ENCODE measurements at regions not wholly inside any gene's neighbourhood (a gene's known extent, or its start where the extent isn't known, plus 50 kb on each side); places are given as distances from the start of the nearest gene placed in this dataset.

DNA sequence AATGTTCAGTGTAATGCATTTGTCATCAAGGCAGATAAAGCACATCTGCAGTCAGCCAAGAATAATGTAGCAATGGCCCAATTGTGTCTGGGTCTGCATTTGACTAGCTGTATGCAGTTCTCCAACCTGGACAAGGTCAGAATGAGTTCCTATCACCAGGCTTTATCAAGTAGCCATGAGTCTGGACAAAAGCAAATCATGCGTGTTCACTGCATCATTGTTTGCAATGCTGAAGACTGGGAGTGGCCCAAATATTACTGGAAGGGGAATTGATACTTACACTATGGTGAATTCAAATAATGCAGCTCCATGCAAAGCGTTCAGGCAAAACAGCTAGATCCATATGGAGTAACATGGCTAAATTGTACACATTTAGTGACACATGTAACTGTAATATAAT, 250.9 kb downstream of the TOX3 start (continued):
- TF ChIP-seq, protein P1, sequence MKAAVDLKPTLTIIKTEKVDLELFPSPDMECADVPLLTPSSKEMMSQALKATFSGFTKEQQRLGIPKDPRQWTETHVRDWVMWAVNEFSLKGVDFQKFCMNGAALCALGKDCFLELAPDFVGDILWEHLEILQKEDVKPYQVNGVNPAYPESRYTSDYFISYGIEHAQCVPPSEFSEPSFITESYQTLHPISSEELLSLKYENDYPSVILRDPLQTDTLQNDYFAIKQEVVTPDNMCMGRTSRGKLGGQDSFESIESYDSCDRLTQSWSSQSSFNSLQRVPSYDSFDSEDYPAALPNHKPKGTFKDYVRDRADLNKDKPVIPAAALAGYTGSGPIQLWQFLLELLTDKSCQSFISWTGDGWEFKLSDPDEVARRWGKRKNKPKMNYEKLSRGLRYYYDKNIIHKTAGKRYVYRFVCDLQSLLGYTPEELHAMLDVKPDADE (IDR thresholded peaks at IDR 0.05), result no peak

DNA sequence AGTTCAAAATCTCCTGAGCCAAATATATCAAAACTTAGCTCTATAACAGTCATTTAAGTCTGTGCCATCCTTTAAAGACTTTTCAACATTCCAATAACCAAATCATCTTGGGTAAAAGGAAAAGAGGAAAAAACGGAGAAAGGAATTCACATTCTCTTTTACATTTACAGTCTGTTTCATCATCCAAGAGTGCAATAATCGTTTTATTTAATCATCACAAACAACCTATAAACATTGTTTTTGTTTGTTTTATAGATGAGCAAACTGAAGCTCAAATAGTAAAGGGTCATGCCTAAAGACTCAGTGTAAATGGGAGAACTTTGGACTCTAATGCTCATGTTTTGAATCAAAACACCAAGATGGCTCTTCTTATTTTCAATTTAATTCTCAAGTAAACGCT, 252.3 kb downstream of the TOX3 start:
- Histone ChIP-seq H3K4me3 (no peak overlapping the region), H4K20me1 (replicated peaks; ENCODE audit: insufficient read depth) (no peaks in the 10 kb centered on the region), H3F3A (replicated peaks; ENCODE audit: low read depth) (no peaks in the 10 kb centered on the region), H3K9me2 (ENCODE audit: insufficient read depth) (peaks cover 6% of the 10 kb centered on the region; the same call in 1 of the 2 replicates), H3K79me2 (replicated peaks; ENCODE audit: insufficient read depth) (no peaks in the 10 kb centered on the region), H2AFZ (no peak overlapping the region), H3K27me3 (ENCODE audit: insufficient read depth) (no peaks in the 10 kb centered on the region), H3K27ac (ENCODE audit: low read depth) (no peak overlapping the region), H3K4me1 (ENCODE audit: insufficient read depth) (no peaks in the 10 kb centered on the region), H3K4me2 (no peak overlapping the region), H3K36me3 (ENCODE audit: insufficient read depth) (no peaks in the 10 kb centered on the region)
- Mint-ChIP-seq H3K36me3 (ENCODE audit: low read depth) (no peaks in the 10 kb centered on the region), H3K27ac (no peak overlapping the region), H3K4me1 (no peaks in the 10 kb centered on the region; the same call in 2 of the 3 replicates), H3K27me3 (ENCODE audit: insufficient read depth, low read depth, poor library complexity) (no peaks in the 10 kb centered on the region), H3K4me3 (no peak overlapping the region), H3K9me3 (no peaks in the 10 kb centered on the region)
- no peak for DNase-seq (ENCODE audit: low spot score)
- ATAC-seq, result no peak
- TF ChIP-seq POLR2AphosphoS5 (IDR thresholded peaks at IDR 0.05; ENCODE audit: low read depth) (no peak), STAT1 (IDR thresholded peaks at IDR 0.05; ENCODE audit: unreplicated experiment) (no peak), CREB1 (CRISPR knock-in tag; IDR thresholded peaks at IDR 0.05; ENCODE audit: low read depth) (no peak), ZNF114 (CRISPR knock-in tag; IDR thresholded peaks at IDR 0.05) (no peak), ZNF331 (CRISPR knock-in tag; IDR thresholded peaks at IDR 0.05; ENCODE audit: low read depth) (no peak), JUNB (IDR thresholded peaks at IDR 0.05; ENCODE audit: unreplicated experiment) (no peak), EZH2phosphoT487 (IDR thresholded peaks at IDR 0.05; ENCODE audit: unreplicated experiment) (no peak), EZH2 (IDR thresholded peaks at IDR 0.05; ENCODE audit: low read depth, unreplicated experiment) (no peak)
- TF ChIP-seq, protein P2, sequence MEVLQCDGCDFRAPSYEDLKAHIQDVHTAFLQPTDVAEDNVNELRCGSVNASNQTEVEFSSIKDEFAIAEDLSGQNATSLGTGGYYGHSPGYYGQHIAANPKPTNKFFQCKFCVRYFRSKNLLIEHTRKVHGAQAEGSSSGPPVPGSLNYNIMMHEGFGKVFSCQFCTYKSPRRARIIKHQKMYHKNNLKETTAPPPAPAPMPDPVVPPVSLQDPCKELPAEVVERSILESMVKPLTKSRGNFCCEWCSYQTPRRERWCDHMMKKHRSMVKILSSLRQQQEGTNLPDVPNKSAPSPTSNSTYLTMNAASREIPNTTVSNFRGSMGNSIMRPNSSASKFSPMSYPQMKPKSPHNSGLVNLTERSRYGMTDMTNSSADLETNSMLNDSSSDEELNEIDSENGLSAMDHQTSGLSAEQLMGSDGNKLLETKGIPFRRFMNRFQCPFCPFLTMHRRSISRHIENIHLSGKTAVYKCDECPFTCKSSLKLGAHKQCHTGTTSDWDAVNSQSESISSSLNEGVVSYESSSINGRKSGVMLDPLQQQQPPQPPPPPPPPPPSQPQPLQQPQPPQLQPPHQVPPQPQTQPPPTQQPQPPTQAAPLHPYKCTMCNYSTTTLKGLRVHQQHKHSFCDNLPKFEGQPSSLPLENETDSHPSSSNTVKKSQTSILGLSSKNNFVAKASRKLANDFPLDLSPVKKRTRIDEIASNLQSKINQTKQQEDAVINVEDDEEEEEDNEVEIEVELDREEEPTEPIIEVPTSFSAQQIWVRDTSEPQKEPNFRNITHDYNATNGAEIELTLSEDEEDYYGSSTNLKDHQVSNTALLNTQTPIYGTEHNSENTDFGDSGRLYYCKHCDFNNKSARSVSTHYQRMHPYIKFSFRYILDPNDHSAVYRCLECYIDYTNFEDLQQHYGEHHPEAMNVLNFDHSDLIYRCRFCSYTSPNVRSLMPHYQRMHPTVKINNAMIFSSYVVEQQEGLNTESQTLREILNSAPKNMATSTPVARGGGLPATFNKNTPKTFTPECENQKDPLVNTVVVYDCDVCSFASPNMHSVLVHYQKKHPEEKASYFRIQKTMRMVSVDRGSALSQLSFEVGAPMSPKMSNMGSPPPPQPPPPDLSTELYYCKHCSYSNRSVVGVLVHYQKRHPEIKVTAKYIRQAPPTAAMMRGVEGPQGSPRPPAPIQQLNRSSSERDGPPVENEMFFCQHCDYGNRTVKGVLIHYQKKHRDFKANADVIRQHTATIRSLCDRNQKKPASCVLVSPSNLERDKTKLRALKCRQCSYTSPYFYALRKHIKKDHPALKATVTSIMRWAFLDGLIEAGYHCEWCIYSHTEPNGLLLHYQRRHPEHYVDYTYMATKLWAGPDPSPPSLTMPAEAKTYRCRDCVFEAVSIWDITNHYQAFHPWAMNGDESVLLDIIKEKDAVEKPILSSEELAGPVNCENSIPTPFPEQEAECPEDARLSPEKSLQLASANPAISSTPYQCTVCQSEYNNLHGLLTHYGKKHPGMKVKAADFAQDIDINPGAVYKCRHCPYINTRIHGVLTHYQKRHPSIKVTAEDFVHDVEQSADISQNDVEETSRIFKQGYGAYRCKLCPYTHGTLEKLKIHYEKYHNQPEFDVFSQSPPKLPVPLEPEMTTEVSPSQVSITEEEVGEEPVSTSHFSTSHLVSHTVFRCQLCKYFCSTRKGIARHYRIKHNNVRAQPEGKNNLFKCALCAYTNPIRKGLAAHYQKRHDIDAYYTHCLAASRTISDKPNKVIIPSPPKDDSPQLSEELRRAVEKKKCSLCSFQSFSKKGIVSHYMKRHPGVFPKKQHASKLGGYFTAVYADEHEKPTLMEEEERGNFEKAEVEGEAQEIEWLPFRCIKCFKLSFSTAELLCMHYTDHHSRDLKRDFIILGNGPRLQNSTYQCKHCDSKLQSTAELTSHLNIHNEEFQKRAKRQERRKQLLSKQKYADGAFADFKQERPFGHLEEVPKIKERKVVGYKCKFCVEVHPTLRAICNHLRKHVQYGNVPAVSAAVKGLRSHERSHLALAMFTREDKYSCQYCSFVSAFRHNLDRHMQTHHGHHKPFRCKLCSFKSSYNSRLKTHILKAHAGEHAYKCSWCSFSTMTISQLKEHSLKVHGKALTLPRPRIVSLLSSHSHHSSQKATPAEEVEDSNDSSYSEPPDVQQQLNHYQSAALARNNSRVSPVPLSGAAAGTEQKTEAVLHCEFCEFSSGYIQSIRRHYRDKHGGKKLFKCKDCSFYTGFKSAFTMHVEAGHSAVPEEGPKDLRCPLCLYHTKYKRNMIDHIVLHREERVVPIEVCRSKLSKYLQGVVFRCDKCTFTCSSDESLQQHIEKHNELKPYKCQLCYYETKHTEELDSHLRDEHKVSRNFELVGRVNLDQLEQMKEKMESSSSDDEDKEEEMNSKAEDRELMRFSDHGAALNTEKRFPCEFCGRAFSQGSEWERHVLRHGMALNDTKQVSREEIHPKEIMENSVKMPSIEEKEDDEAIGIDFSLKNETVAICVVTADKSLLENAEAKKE (CRISPR knock-in tag; IDR thresholded peaks at IDR 0.05), result no peak
- TF ChIP-seq, protein P1 (IDR thresholded peaks at IDR 0.05), result no peak
- TF ChIP-seq, protein P3, sequence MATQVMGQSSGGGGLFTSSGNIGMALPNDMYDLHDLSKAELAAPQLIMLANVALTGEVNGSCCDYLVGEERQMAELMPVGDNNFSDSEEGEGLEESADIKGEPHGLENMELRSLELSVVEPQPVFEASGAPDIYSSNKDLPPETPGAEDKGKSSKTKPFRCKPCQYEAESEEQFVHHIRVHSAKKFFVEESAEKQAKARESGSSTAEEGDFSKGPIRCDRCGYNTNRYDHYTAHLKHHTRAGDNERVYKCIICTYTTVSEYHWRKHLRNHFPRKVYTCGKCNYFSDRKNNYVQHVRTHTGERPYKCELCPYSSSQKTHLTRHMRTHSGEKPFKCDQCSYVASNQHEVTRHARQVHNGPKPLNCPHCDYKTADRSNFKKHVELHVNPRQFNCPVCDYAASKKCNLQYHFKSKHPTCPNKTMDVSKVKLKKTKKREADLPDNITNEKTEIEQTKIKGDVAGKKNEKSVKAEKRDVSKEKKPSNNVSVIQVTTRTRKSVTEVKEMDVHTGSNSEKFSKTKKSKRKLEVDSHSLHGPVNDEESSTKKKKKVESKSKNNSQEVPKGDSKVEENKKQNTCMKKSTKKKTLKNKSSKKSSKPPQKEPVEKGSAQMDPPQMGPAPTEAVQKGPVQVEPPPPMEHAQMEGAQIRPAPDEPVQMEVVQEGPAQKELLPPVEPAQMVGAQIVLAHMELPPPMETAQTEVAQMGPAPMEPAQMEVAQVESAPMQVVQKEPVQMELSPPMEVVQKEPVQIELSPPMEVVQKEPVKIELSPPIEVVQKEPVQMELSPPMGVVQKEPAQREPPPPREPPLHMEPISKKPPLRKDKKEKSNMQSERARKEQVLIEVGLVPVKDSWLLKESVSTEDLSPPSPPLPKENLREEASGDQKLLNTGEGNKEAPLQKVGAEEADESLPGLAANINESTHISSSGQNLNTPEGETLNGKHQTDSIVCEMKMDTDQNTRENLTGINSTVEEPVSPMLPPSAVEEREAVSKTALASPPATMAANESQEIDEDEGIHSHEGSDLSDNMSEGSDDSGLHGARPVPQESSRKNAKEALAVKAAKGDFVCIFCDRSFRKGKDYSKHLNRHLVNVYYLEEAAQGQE (IDR thresholded peaks at IDR 0.05; ENCODE audit: unreplicated experiment), result no peak
- TF ChIP-seq, protein P4, sequence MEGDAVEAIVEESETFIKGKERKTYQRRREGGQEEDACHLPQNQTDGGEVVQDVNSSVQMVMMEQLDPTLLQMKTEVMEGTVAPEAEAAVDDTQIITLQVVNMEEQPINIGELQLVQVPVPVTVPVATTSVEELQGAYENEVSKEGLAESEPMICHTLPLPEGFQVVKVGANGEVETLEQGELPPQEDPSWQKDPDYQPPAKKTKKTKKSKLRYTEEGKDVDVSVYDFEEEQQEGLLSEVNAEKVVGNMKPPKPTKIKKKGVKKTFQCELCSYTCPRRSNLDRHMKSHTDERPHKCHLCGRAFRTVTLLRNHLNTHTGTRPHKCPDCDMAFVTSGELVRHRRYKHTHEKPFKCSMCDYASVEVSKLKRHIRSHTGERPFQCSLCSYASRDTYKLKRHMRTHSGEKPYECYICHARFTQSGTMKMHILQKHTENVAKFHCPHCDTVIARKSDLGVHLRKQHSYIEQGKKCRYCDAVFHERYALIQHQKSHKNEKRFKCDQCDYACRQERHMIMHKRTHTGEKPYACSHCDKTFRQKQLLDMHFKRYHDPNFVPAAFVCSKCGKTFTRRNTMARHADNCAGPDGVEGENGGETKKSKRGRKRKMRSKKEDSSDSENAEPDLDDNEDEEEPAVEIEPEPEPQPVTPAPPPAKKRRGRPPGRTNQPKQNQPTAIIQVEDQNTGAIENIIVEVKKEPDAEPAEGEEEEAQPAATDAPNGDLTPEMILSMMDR (conservative IDR thresholded peaks at IDR 0.05; ENCODE audit: low read depth in 2 of 2), result no peak
